B cell (primary cell): ENCODE measurements at regions not wholly inside any gene's neighbourhood (a gene's known extent, or its start where the extent isn't known, plus 50 kb on each side); places are given as distances from the start of the nearest gene placed in this dataset.

Source experiments
- EZH2 ChIP-seq: IDR thresholded peaks from 2 replicates; pipeline ENCODE4 v1.6.1; 2012; ENCODE audit warnings: borderline replicate concordance, low read depth, mild to moderate bottlenecking, moderate library complexity, low read length; ENCODE audit not compliant: insufficient read depth, poor library complexity, severe bottlenecking
- TF ChIP-seq, protein P1 (sequence below): fragments of 200-600 bp; IDR thresholded peaks from one replicate; pipeline ENCODE4 v1.8.0; 2022; ENCODE audit warnings: antibody characterized with exemption, mild to moderate bottlenecking

DNA sequence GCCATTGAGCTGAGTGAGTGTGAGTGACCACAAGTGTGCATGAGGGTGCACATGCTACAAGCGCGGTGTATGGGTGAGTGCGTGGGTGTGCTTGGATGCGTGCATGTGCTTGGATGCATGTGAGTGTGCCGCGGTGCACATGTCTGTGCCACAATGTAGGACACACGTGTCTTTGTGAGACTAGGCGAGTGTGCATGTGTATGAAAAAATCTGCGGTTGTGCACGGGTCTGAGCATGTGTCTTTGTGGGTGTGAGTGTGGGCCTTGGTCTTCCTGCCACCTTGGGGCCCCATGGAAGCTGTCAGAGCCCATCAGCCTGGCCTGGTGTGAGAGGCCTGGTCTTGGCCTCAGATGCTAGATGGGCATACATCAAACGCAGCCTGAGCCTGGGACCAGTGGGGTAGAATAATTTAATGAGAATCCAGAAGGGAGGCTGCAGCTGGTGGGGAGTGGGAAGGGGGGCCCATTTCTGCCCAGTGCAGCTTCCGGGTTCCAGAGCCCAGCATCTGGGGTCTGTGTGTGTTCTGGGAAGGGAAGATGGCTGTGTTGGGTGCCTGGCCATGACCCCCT is 103.9 kb upstream of the SLC2A1 start:
- TF ChIP-seq, protein P1, sequence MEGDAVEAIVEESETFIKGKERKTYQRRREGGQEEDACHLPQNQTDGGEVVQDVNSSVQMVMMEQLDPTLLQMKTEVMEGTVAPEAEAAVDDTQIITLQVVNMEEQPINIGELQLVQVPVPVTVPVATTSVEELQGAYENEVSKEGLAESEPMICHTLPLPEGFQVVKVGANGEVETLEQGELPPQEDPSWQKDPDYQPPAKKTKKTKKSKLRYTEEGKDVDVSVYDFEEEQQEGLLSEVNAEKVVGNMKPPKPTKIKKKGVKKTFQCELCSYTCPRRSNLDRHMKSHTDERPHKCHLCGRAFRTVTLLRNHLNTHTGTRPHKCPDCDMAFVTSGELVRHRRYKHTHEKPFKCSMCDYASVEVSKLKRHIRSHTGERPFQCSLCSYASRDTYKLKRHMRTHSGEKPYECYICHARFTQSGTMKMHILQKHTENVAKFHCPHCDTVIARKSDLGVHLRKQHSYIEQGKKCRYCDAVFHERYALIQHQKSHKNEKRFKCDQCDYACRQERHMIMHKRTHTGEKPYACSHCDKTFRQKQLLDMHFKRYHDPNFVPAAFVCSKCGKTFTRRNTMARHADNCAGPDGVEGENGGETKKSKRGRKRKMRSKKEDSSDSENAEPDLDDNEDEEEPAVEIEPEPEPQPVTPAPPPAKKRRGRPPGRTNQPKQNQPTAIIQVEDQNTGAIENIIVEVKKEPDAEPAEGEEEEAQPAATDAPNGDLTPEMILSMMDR = no peak
- no peak for TF ChIP-seq EZH2
